Bronchial epithelial cell (primary cell): ENCODE measurements at regions not wholly inside any gene's neighbourhood (a gene's known extent, or its start where the extent isn't known, plus 50 kb on each side); places are given as distances from the start of the nearest gene placed in this dataset.
"Not testable (repeated sequence)": the region's sequence is repeated elsewhere in the genome, so short reads cannot be mapped to it uniquely, and the experiment has no call there.

Experiments
- DNase-seq: peaks from one replicate; pipeline ENCODE4 v3.0.0-alpha.2; 2010; ENCODE audit warnings: low read depth
- FAIRE-seq: peaks from 2 replicates; lab custom pipeline; 2011; peaks lifted over from hg19 to GRCh38; lab: Jason Lieb, UNC
- H3K27me3 ChIP-seq: 2 replicates; pipeline ENCODE4 v1.5.1; 2011; ENCODE audit warnings: low read length; ENCODE audit not compliant: control insufficient read depth, insufficient read depth
- H3K36me3 ChIP-seq: 2 replicates; pipeline ENCODE4 v1.5.1; 2011; ENCODE audit warnings: low read length; ENCODE audit not compliant: control insufficient read depth, insufficient read depth
- H3K4me3 ChIP-seq: 2 replicates; pipeline ENCODE4 v1.5.1; 2011; ENCODE audit warnings: mild to moderate bottlenecking, low read depth, low read length, control low read depth
- TF ChIP-seq, protein P1 (sequence below): IDR thresholded peaks from 2 replicates; pipeline ENCODE4 v1.5.1; 2011; ENCODE audit warnings: mild to moderate bottlenecking, moderate library complexity, low read length, control low read depth, inconsistent platforms; ENCODE audit not compliant: insufficient read depth, severe bottlenecking

DNA sequence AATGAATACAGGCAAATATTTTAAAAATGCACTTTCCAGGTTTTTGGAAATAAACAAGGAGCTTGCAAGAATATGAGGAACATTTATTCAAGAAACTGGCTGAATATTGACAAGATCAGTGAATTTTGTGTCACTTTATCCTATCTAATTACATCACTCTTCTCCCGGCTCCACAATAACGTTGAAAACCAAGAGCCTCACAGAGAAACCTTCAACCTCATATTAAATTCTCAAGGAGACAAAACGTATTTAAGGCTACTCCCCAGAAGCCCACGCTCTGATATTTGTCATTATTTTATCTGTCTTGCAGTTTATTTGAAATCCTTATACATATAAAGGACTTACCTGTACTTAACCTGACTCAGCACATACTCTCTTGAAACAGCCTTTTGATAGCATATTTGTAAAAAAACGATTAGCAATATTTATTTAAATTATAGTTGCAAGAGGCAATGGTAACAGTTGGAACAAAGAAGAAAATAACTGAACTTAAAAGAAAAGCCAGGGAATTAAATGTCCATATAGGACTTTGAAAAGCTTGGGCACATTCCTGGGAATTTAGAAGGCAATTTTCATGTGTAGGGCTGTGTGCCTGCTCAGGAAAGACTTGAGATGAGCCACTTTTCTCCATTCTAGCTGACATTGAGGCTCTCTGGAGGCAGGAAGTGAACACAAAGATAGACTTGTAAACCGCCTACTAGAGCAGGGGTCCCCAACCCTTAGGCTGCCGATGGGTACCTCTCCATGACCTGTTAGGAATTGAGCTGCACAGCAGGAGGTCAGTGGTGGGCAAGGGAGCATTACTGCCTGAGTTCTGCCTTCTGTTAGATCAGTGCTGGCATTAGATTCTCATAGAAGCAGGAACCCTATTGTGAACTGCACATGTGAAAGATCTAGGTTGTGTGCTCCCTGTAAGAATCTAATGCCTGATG lies 636.4 kb downstream of the SLC16A7 start:
- Histone ChIP-seq H3K36me3 (no peaks in the 10 kb centered on the region), H3K4me3 (no peak overlapping the region), H3K27me3 (no peaks in the 10 kb centered on the region)
- TF ChIP-seq, protein P1, sequence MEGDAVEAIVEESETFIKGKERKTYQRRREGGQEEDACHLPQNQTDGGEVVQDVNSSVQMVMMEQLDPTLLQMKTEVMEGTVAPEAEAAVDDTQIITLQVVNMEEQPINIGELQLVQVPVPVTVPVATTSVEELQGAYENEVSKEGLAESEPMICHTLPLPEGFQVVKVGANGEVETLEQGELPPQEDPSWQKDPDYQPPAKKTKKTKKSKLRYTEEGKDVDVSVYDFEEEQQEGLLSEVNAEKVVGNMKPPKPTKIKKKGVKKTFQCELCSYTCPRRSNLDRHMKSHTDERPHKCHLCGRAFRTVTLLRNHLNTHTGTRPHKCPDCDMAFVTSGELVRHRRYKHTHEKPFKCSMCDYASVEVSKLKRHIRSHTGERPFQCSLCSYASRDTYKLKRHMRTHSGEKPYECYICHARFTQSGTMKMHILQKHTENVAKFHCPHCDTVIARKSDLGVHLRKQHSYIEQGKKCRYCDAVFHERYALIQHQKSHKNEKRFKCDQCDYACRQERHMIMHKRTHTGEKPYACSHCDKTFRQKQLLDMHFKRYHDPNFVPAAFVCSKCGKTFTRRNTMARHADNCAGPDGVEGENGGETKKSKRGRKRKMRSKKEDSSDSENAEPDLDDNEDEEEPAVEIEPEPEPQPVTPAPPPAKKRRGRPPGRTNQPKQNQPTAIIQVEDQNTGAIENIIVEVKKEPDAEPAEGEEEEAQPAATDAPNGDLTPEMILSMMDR, result no peak
- FAIRE-seq, result no peak
- DNase-seq, result no peak

DNA sequence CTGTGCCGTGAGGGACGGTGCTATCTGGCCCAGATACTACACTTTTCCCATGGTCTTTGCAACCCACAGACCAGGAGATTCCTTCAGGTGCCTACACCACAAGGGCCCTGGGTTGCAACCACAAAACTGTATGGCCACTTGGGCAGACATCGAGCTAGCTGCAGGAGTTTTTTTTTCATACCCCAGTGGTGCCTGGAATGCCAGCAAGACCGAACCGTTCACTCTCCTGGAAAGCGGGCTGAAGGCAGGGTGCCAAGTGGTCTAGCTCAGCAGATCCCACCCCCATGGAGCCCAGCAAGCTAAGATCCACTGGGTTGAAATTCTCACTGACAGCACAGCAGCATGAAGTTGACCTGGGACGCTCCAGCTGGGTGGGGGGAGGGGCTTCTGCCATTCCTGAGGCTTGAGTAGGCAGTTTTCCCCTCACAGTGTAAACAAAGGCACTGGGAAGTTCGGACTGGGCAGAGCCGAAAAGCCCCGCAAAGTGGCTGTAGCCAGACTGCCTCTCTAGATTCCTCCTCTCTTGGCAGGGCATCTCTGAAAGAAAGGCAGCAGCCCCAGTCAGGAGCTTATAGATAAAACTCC lies 638.9 kb downstream of the SLC16A7 start:
- not testable (repeated sequence) for H3K27me3 ChIP-seq, DNase-seq, H3K4me3 ChIP-seq, FAIRE-seq, H3K36me3 ChIP-seq

DNA sequence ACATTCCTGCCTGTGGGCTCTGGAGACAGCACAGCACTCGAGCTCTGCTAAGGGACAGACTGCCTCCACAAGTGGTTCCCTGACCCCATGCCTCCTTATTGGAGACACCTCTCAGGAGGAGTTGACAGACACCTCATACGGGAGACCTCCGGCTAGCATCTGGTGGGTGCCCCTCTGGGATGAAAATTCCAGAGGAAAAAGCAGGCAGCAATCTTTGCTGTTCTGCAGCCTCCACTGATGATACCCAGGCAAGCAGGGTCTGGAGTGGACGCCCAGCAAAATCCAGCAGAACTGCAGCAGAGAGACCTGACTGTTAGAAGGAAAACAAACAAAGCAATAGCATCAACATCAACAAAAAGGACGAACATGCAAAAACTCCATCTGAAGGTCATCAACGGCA lies 639.4 kb downstream of the SLC16A7 start:
- Histone ChIP-seq H3K27me3 (no peaks in the 10 kb centered on the region), H3K4me3 (no peak overlapping the region), H3K36me3 (no peaks in the 10 kb centered on the region)
- no peak for FAIRE-seq
- TF ChIP-seq, protein P1, result no peak
- no peak for DNase-seq

DNA sequence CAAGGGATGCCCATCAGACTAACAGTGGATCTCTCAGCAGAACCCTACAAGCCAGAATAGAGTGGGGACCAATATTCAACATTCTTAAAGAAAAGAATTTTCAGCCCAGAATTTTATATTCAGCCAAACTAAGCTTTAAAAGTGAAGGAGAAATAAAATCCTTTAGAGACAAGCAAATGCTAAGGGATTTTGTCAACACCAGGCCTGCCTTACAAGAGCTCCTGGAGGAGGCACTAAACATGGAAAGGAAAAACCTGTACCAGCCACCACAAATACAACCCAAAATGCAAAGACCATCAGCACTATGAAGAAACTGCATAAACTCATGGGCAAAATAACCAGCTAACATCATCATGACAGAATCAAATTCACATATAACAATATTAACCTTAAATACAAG lies 640.6 kb downstream of the SLC16A7 start:
- not testable (repeated sequence) for FAIRE-seq, H3K27me3 ChIP-seq, DNase-seq, H3K4me3 ChIP-seq, H3K36me3 ChIP-seq

DNA sequence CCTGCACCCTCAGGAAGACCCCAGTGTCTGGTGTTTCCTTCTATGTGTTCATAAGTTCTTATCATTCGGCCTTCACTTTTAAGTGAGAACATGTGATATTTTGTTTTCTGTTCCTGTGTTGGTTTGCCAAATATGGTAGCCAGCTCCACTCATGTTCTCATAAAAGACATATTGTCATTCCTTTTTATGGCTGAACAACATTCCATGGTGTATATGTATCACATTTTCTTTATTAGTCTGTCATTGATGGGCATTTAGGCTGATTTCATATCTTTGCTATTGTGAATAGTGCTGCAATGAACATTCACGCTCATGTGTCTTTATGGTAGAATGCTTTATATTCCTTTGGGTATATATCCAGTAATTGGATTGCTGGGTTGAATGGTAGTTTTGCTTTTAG lies 645.1 kb downstream of the SLC16A7 start:
- FAIRE-seq (peak; percentile 7), DNase-seq (no peak)
- Histone ChIP-seq H3K27me3 (no peaks in the 10 kb centered on the region), H3K4me3 (no peak overlapping the region), H3K36me3 (no peaks in the 10 kb centered on the region)
- TF ChIP-seq, protein P1, result no peak

DNA sequence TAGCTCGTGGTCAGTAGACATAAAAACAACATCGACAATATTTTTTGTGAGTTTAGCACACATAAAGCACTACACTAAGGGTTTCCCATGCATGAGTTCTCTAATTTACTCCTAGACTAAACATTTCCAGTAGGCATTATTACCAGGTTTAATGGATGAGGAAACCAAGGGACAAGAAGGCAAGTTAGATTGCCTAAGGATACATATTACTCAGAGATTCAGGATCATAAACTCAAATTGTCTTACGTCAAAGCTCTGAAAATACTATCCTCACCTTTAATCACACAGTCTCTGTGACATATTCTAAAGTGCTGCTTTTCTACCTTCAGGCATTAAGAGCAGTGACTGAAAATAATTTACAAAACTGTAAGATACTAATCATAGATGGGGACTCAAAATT lies 655.3 kb downstream of the SLC16A7 start:
- FAIRE-seq (no peak), DNase-seq (no peak)
- Histone ChIP-seq H3K4me3 (no peak overlapping the region), H3K36me3 (no peaks in the 10 kb centered on the region), H3K27me3 (no peaks in the 10 kb centered on the region)
- TF ChIP-seq, protein P1, result no peak
